DOHH2 (cell line): ENCODE measurements at regions not wholly inside any gene's neighbourhood (a gene's known extent, or its start where the extent isn't known, plus 50 kb on each side); places are given as distances from the start of the nearest gene placed in this dataset.

Experiments
- H3F3A ChIP-seq: fragments of 200-600 bp; sonication (generic), shearing (Covaris generic); 2 replicates; pipeline ENCODE4 v1.6.0; 2016; ENCODE audit warnings: antibody characterized with exemption, mild to moderate bottlenecking; ENCODE audit not compliant: control insufficient read depth, insufficient read depth
- H3K27ac ChIP-seq: fragments of 200-600 bp; sonication (generic); 2 replicates; pipeline ENCODE4 v1.5.1; 2014; ENCODE audit warnings: low read depth, mild to moderate bottlenecking, low read length, moderate library complexity
- H3K27me3 ChIP-seq: fragments of 200-600 bp; sonication (generic); 2 replicates; pipeline ENCODE4 v1.6.1; 2014; ENCODE audit warnings: mild to moderate bottlenecking, low read length, mixed read lengths; ENCODE audit not compliant: control insufficient read depth
- H3K36me3 ChIP-seq: fragments of 200-600 bp; sonication (generic); 2 replicates; pipeline ENCODE4 v1.6.1; 2014; ENCODE audit warnings: mild to moderate bottlenecking, low read length, moderate library complexity, mixed read lengths; ENCODE audit not compliant: control insufficient read depth
- H3K4me1 ChIP-seq: fragments of 200-600 bp; sonication (generic); 2 replicates; pipeline ENCODE4 v1.6.1; 2014; ENCODE audit warnings: mild to moderate bottlenecking, low read length, mixed read lengths; ENCODE audit not compliant: control insufficient read depth
- H3K4me2 ChIP-seq: fragments of 200-600 bp; sonication (generic); 2 replicates; pipeline ENCODE4 v1.6.0; 2014; ENCODE audit warnings: mild to moderate bottlenecking, low read length, moderate library complexity
- H3K4me3 ChIP-seq: fragments of 200-600 bp; sonication (generic); 2 replicates; pipeline ENCODE4 v1.5.1; 2014; ENCODE audit warnings: mild to moderate bottlenecking, low read length, mixed read lengths
- H3K79me2 ChIP-seq: fragments of 200-600 bp; sonication (generic); 2 replicates; pipeline ENCODE4 v1.6.1; 2014; ENCODE audit warnings: mild to moderate bottlenecking, low read length, mixed read lengths; ENCODE audit not compliant: control insufficient read depth
- H3K9me2 ChIP-seq: fragments of 200-600 bp; sonication (generic); replicated peaks from 2 replicates; pipeline ENCODE4 v1.6.1; 2014; ENCODE audit warnings: mild to moderate bottlenecking, low read length, mixed read lengths; ENCODE audit not compliant: control insufficient read depth
- H3K9me3 ChIP-seq: fragments of 200-600 bp; sonication (generic); 2 replicates; pipeline ENCODE4 v1.6.1; 2014; ENCODE audit warnings: antibody characterized with exemption, low read length, mixed read lengths; ENCODE audit not compliant: control insufficient read depth, insufficient read depth
- H4K20me1 ChIP-seq: fragments of 200-600 bp; sonication (generic); 2 replicates; pipeline ENCODE4 v1.6.0; 2014; ENCODE audit warnings: low read depth, mild to moderate bottlenecking, antibody characterized with exemption, low read length, moderate library complexity; ENCODE audit not compliant: control insufficient read depth, insufficient read depth
- CTCF ChIP-seq: fragments of 200-600 bp; sonication (generic); IDR thresholded peaks from one replicate; pipeline ENCODE4 v1.5.1; 2014; ENCODE audit warnings: antibody characterized with exemption, mild to moderate bottlenecking, low read depth, low read length; ENCODE audit not compliant: poor library complexity, severe bottlenecking
- EZH2phosphoT487 ChIP-seq: fragments of 200-600 bp; sonication (generic); IDR thresholded peaks from 2 replicates; pipeline ENCODE4 v1.6.1; 2017; ENCODE audit warnings: borderline replicate concordance, mild to moderate bottlenecking, antibody characterized with exemption, low read length, moderate library complexity, mixed read lengths

- no peaks in the 10 kb centered on the region for H3K9me2 ChIP-seq
- no peaks in the 10 kb centered on the region for H3K4me1 ChIP-seq
- no peaks in the 10 kb centered on the region for H4K20me1 ChIP-seq
- H3K9me3 ChIP-seq: no peaks in the 10 kb centered on the region
- H3K27me3 ChIP-seq: no peaks in the 10 kb centered on the region
- no peaks in the 10 kb centered on the region for H3K79me2 ChIP-seq
- H3F3A ChIP-seq: no peaks in the 10 kb centered on the region
- no peak overlapping the region for H3K27ac ChIP-seq
- no peak overlapping the region for H3K4me3 ChIP-seq
- no peak for TF ChIP-seq CTCF
- TF ChIP-seq EZH2phosphoT487: no peak
- H3K4me2 ChIP-seq: no peak overlapping the region
- H3K36me3 ChIP-seq: no peaks in the 10 kb centered on the region
Measured at GRCh38 chr19:27833031-27833430, 1379.9 kb downstream of the UQCRFS1 start.

GRCh38 chr19:27828829-27829228 lies 1384.1 kb downstream of the UQCRFS1 start:
- Histone ChIP-seq H3K79me2 (no peaks in the 10 kb centered on the region), H3K9me3 (no peaks in the 10 kb centered on the region), H3F3A (no peaks in the 10 kb centered on the region)

GRCh38 chr19:27824108-27824507 lies 1388.8 kb downstream of the UQCRFS1 start:
- H3K4me2 ChIP-seq: no peak overlapping the region
- no peaks in the 10 kb centered on the region for H3K9me2 ChIP-seq
- TF ChIP-seq EZH2phosphoT487 (no peak), CTCF (no peak)
- no peaks in the 10 kb centered on the region for H3F3A ChIP-seq
- H4K20me1 ChIP-seq: no peaks in the 10 kb centered on the region
- H3K4me1 ChIP-seq: no peaks in the 10 kb centered on the region
- H3K27ac ChIP-seq: no peak overlapping the region
- H3K36me3 ChIP-seq: no peaks in the 10 kb centered on the region
- H3K79me2 ChIP-seq: no peaks in the 10 kb centered on the region
- no peaks in the 10 kb centered on the region for H3K27me3 ChIP-seq
- H3K9me3 ChIP-seq: no peaks in the 10 kb centered on the region
- H3K4me3 ChIP-seq: no peak overlapping the region

More at GRCh38 chr19:27828829-27829228, 1384.1 kb downstream of the UQCRFS1 start:
- no peaks in the 10 kb centered on the region for H3K9me2 ChIP-seq
- no peaks in the 10 kb centered on the region for H3K4me1 ChIP-seq
- H3K4me2 ChIP-seq: no peak overlapping the region
- no peaks in the 10 kb centered on the region for H4K20me1 ChIP-seq
- no peak overlapping the region for H3K4me3 ChIP-seq
- no peak overlapping the region for H3K27ac ChIP-seq
- H3K36me3 ChIP-seq: no peaks in the 10 kb centered on the region
- no peaks in the 10 kb centered on the region for H3K27me3 ChIP-seq
- TF ChIP-seq EZH2phosphoT487 (no peak), CTCF (no peak)

GRCh38 chr19:27822336-27822735 lies 1390.6 kb downstream of the UQCRFS1 start:
- no peak overlapping the region for H3K27ac ChIP-seq
- no peaks in the 10 kb centered on the region for H3K9me3 ChIP-seq
- H3K4me1 ChIP-seq: no peaks in the 10 kb centered on the region
- H3K79me2 ChIP-seq: no peaks in the 10 kb centered on the region
- no peak overlapping the region for H3K4me2 ChIP-seq
- no peak for TF ChIP-seq EZH2phosphoT487
- TF ChIP-seq CTCF: no peak
- no peaks in the 10 kb centered on the region for H3K9me2 ChIP-seq
- H3F3A ChIP-seq: no peaks in the 10 kb centered on the region
- no peaks in the 10 kb centered on the region for H3K36me3 ChIP-seq
- H3K27me3 ChIP-seq: no peaks in the 10 kb centered on the region
- H4K20me1 ChIP-seq: no peaks in the 10 kb centered on the region
- H3K4me3 ChIP-seq: no peak overlapping the region
